PC-3 (cell line): ENCODE measurements at regions not wholly inside any gene's neighbourhood (a gene's known extent, or its start where the extent isn't known, plus 50 kb on each side); places are given as distances from the start of the nearest gene placed in this dataset.

ENCODE experiments used
- ATAC-seq: fragments of 200-7000 bp; cut with Tn5 transposase; 2 replicates; pipeline ENCODE4 v1.9.1; 2020; ENCODE audit warnings: mild to moderate bottlenecking, moderate library complexity
- BruUV-seq: library from RNA; stranded (reverse); fragments of 400-500 nt; replicated peaks from 2 replicates; lab custom pipeline; 2021; lab: Mats Ljungman, UMichigan
- CTCF ChIA-PET: fragments of 300-600 bp; sonication (Branson Sonifier 250); formaldehyde crosslinking; loops from one replicate; lab custom pipeline; 2022; ENCODE audit warnings: antibody characterized with exemption; lab: Charles Lee
- POLR2A ChIA-PET: fragments of 300-600 bp; sonication (Branson Sonifier 250); formaldehyde crosslinking; loops from one replicate; lab custom pipeline; 2022; ENCODE audit warnings: antibody characterized with exemption; ENCODE audit not compliant: unreplicated experiment; lab: Charles Lee
- DNase-seq: peaks from one replicate; pipeline ENCODE4 v3.0.0-alpha.2; 2015
- H2AFZ ChIP-seq: fragments of 300-600 bp; sonication (generic); 2 replicates; pipeline ENCODE4 v1.6.0; 2016; ENCODE audit warnings: antibody characterized with exemption, low read length
- H3F3A ChIP-seq: fragments of 300-600 bp; sonication (generic); one replicate; pipeline ENCODE4 v1.6.0; 2017; ENCODE audit warnings: antibody characterized with exemption, low read length, control low read depth, mild to moderate bottlenecking; ENCODE audit not compliant: unreplicated experiment
- H3K27ac ChIP-seq: fragments of 300-600 bp; sonication (generic); 2 replicates; pipeline ENCODE4 v1.5.1; 2016; ENCODE audit warnings: mild to moderate bottlenecking, low read length
- H3K27me3 ChIP-seq: fragments of 300-600 bp; sonication (generic); 2 replicates; pipeline ENCODE4 v1.6.1; 2016; ENCODE audit warnings: low read length, mixed read lengths
- H3K36me3 ChIP-seq: fragments of 300-600 bp; sonication (generic); 2 replicates; pipeline ENCODE4 v1.6.1; 2016; ENCODE audit warnings: low read depth, mixed run types, low read length, mixed read lengths
- H3K4me1 ChIP-seq: fragments of 300-600 bp; sonication (generic); 2 replicates; pipeline ENCODE4 v1.5.1; 2016; ENCODE audit warnings: low read length; ENCODE audit not compliant: insufficient read depth
- H3K4me2 ChIP-seq: fragments of 300-600 bp; sonication (generic); 2 replicates; pipeline ENCODE4 v1.6.0; 2016; ENCODE audit warnings: low read length
- H3K4me3 ChIP-seq: fragments of 300-600 bp; sonication (generic); 2 replicates; pipeline ENCODE4 v1.5.1; 2016; ENCODE audit warnings: mild to moderate bottlenecking, low read length, mixed read lengths
- H3K79me2 ChIP-seq: fragments of 300-600 bp; sonication (generic); 2 replicates; pipeline ENCODE4 v1.6.1; 2017; ENCODE audit warnings: low read length, mixed read lengths
- H3K9ac ChIP-seq: fragments of 300-600 bp; sonication (generic); 2 replicates; pipeline ENCODE4 v1.6.0; 2016; ENCODE audit warnings: mild to moderate bottlenecking, low read length
- H3K9me2 ChIP-seq: fragments of 300-600 bp; sonication (generic); replicated peaks from 2 replicates; pipeline ENCODE4 v1.6.1; 2016; ENCODE audit warnings: mixed run types, low read length, mixed read lengths
- H3K9me3 ChIP-seq: fragments of 300-600 bp; sonication (generic); 2 replicates; pipeline ENCODE4 v1.6.1; 2016; ENCODE audit warnings: low read length, mixed read lengths
- H4K20me1 ChIP-seq: fragments of 300-600 bp; sonication (generic); 2 replicates; pipeline ENCODE4 v1.6.1; 2016; ENCODE audit warnings: low read length, mixed read lengths
- CTCF ChIP-seq: fragments of 300-600 bp; sonication (generic); conservative IDR thresholded peaks from 2 replicates; pipeline ENCODE4 v1.5.1; 2017; ENCODE audit warnings: antibody characterized with exemption, low read depth, mild to moderate bottlenecking, low read length
- EZH2 ChIP-seq: fragments of 300-600 bp; sonication (generic); IDR thresholded peaks from one replicate; pipeline ENCODE4 v1.6.1; 2017; ENCODE audit warnings: antibody characterized with exemption, mild to moderate bottlenecking, low read length; ENCODE audit not compliant: unreplicated experiment
- EZH2phosphoT487 ChIP-seq: fragments of 300-600 bp; sonication (generic); IDR thresholded peaks from 2 replicates; pipeline ENCODE4 v1.6.1; 2018; ENCODE audit warnings: mild to moderate bottlenecking, antibody characterized with exemption, low read length, borderline replicate concordance
- intact Hi-C: fragments of 100-400 bp; cut with micrococcal nuclease; formaldehyde crosslinking; loops from 2 replicates; pipeline ENCODE4 v1.9.0; 2023

- ChIA-PET CTCF (no interaction called here), POLR2A (no interaction called here)
- H3K27ac ChIP-seq = no peak overlapping the region
- H3K36me3 ChIP-seq = no peaks in the 10 kb centered on the region
- no peak overlapping the region for H3K9ac ChIP-seq
- no peaks in the 10 kb centered on the region for H3K79me2 ChIP-seq
- H3K4me1 ChIP-seq = no peaks in the 10 kb centered on the region
- no peak overlapping the region for H2AFZ ChIP-seq
- DNase-seq = no peak
- no peaks in the 10 kb centered on the region for H3F3A ChIP-seq
- TF ChIP-seq EZH2phosphoT487 (no peak), CTCF (no peak), EZH2 (no peak)
- H3K9me2 ChIP-seq = no peaks in the 10 kb centered on the region
- no peak overlapping the region for H3K4me3 ChIP-seq
- no peaks in the 10 kb centered on the region for H3K9me3 ChIP-seq
- no peak for ATAC-seq
- H3K4me2 ChIP-seq = no peak overlapping the region
- H3K27me3 ChIP-seq = peaks cover under 1% of the 10 kb centered on the region; the same call in 1 of the 2 replicates
- no peaks in the 10 kb centered on the region for H4K20me1 ChIP-seq
- intact Hi-C loops = no loop called here
- BruUV-seq = no TSS peak
Measured at GRCh38 chr10:111240348-111240747, 163.5 kb downstream of the ADRA2A start.

- ChIA-PET POLR2A (no interaction called here), CTCF (no interaction called here)
- H3K9me2 ChIP-seq = no peaks in the 10 kb centered on the region
- TF ChIP-seq EZH2 (no peak), EZH2phosphoT487 (no peak), CTCF (no peak)
- no peak overlapping the region for H3K27ac ChIP-seq
- H2AFZ ChIP-seq = no peak overlapping the region
- no TSS peak for BruUV-seq
- no peak overlapping the region for H3K4me2 ChIP-seq
- H3K9me3 ChIP-seq = no peaks in the 10 kb centered on the region
- no peaks in the 10 kb centered on the region for H3K36me3 ChIP-seq
- H4K20me1 ChIP-seq = no peaks in the 10 kb centered on the region
- no peak for DNase-seq
- H3K79me2 ChIP-seq = no peaks in the 10 kb centered on the region
- H3K27me3 ChIP-seq = peaks cover 7% of the 10 kb centered on the region; the same call in 1 of the 2 replicates
- no peaks in the 10 kb centered on the region for H3K4me1 ChIP-seq
- ATAC-seq = no peak
- H3K4me3 ChIP-seq = no peak overlapping the region
- no peak overlapping the region for H3K9ac ChIP-seq
- H3F3A ChIP-seq = no peaks in the 10 kb centered on the region
- intact Hi-C loops = no loop called here
Measured at GRCh38 chr10:111243126-111243525, 166.3 kb downstream of the ADRA2A start.

GRCh38 chr10:111246136-111246535 lies 169.3 kb downstream of the ADRA2A start:
- CTCF ChIA-PET = no interaction called here
- no TSS peak for BruUV-seq
- Histone ChIP-seq H4K20me1 (no peaks in the 10 kb centered on the region), H3K4me2 (no peak overlapping the region), H3K4me3 (no peak overlapping the region), H3K27ac (no peak overlapping the region), H3K9me3 (no peaks in the 10 kb centered on the region), H3K79me2 (no peaks in the 10 kb centered on the region), H3F3A (no peaks in the 10 kb centered on the region), H3K9ac (no peak overlapping the region), H2AFZ (no peak overlapping the region), H3K4me1 (no peaks in the 10 kb centered on the region), H3K36me3 (no peaks in the 10 kb centered on the region), H3K9me2 (no peaks in the 10 kb centered on the region), H3K27me3 (peaks cover 7% of the 10 kb centered on the region; the same call in 1 of the 2 replicates)
- TF ChIP-seq EZH2phosphoT487 (no peak), EZH2 (no peak), CTCF (no peak)
- intact Hi-C loops = no loop called here
- ATAC-seq (no peak), DNase-seq (no peak)
- POLR2A ChIA-PET = no interaction called here
